ENCODE measurements at regions not wholly inside any gene's neighbourhood (a gene's known extent, or its start where the extent isn't known, plus 50 kb on each side); places are given as distances from the start of the nearest gene placed in this dataset.

DNA sequence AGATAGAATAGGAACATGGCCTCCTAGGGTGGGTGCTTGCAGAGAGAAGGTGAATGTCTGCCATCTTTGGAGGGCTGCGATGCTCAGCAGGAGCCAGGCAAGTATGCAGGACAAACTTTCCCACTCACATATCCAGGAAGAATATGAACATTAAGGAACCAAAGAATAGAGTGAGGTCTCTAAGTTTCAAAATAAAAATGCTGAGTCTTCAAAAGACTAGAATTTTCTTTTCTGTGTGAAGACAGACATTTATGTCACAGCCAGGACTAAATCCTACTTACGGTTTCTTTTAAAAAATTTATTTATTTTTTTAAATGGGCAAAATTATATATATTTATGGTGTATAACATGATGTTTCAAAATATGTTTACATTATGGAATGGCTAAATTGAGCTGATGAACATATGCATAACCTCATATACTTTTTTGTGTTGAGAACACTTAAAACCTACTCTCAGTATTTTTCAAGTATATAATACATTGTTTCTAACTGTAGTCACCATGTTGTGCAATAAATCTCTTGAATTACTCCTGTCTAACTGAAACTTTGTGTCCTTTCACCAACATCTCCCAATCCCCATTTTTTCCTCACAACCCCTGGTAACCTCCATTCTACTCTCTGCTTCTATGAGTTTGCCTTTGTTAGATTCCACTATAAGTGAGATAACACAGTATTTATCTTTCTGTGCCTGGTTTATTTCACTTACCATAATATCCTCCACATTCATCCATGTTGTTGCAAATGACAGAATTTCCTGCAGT, 177.8 kb upstream of the HAND2 start:
- TF ChIP-seq, protein P1, sequence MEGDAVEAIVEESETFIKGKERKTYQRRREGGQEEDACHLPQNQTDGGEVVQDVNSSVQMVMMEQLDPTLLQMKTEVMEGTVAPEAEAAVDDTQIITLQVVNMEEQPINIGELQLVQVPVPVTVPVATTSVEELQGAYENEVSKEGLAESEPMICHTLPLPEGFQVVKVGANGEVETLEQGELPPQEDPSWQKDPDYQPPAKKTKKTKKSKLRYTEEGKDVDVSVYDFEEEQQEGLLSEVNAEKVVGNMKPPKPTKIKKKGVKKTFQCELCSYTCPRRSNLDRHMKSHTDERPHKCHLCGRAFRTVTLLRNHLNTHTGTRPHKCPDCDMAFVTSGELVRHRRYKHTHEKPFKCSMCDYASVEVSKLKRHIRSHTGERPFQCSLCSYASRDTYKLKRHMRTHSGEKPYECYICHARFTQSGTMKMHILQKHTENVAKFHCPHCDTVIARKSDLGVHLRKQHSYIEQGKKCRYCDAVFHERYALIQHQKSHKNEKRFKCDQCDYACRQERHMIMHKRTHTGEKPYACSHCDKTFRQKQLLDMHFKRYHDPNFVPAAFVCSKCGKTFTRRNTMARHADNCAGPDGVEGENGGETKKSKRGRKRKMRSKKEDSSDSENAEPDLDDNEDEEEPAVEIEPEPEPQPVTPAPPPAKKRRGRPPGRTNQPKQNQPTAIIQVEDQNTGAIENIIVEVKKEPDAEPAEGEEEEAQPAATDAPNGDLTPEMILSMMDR (IDR thresholded peaks at IDR 0.05): no peak
- TF ChIP-seq POLR2A (IDR thresholded peaks at IDR 0.05): no peak
